ENCODE measurements at regions not wholly inside any gene's neighbourhood (a gene's known extent, or its start where the extent isn't known, plus 50 kb on each side); places are given as distances from the start of the nearest gene placed in this dataset.

- TF ChIP-seq, protein P1, sequence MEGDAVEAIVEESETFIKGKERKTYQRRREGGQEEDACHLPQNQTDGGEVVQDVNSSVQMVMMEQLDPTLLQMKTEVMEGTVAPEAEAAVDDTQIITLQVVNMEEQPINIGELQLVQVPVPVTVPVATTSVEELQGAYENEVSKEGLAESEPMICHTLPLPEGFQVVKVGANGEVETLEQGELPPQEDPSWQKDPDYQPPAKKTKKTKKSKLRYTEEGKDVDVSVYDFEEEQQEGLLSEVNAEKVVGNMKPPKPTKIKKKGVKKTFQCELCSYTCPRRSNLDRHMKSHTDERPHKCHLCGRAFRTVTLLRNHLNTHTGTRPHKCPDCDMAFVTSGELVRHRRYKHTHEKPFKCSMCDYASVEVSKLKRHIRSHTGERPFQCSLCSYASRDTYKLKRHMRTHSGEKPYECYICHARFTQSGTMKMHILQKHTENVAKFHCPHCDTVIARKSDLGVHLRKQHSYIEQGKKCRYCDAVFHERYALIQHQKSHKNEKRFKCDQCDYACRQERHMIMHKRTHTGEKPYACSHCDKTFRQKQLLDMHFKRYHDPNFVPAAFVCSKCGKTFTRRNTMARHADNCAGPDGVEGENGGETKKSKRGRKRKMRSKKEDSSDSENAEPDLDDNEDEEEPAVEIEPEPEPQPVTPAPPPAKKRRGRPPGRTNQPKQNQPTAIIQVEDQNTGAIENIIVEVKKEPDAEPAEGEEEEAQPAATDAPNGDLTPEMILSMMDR (IDR thresholded peaks at IDR 0.05), result no peak
- TF ChIP-seq POLR2A (IDR thresholded peaks at IDR 0.05) (no peak), EP300 (IDR thresholded peaks at IDR 0.05) (no peak)
These were observed 66.6 kb upstream of the TBC1D5 start for GRCh38 chr3:17808994-17809393.

All from ovary (tissue), 3 donors.